Transverse colon (tissue), 3 donors: ENCODE measurements at regions not wholly inside any gene's neighbourhood (a gene's known extent, or its start where the extent isn't known, plus 50 kb on each side); places are given as distances from the start of the nearest gene placed in this dataset.

Source experiments
- CTCF ChIP-seq, 5 experiments: fragments of 200-600 bp in 3 of 5; fragments of 450-650 bp in 2 of 5; sonication (generic) in 3 of 5; IDR thresholded peaks; 1 replicate in 2 of 5; 2 replicates in 3 of 5; pipeline ENCODE4 v1.5.1; 2016 to 2017; ENCODE audit warnings: antibody characterized with exemption in 5 of 5, inconsistent platforms in 3 of 5, mild to moderate bottlenecking in 2 of 5, moderate library complexity in 1 of 5
- POLR2A ChIP-seq: fragments of 450-650 bp; IDR thresholded peaks from one replicate; pipeline ENCODE4 v1.6.1; 2016; ENCODE audit warnings: antibody characterized with exemption, mild to moderate bottlenecking, moderate library complexity

GRCh38 chr1:157390651-157391050, 161.7 kb downstream of the FCRL5 start:
- TF ChIP-seq CTCF (IDR thresholded peaks at IDR 0.05) (no peak), POLR2A (no peak)
